Suprapubic skin (tissue), 4 donors: ENCODE measurements at regions not wholly inside any gene's neighbourhood (a gene's known extent, or its start where the extent isn't known, plus 50 kb on each side); places are given as distances from the start of the nearest gene placed in this dataset.

ENCODE experiments used
- DNase-seq, 2 donors: peaks; one replicate each; pipeline ENCODE4 v3.0.0-alpha.2; 2019; ENCODE audit warnings: low spot score in 2 of 2
- H3K27ac ChIP-seq: fragments of 200-600 bp; sonication (generic); one replicate; pipeline ENCODE4 v1.5.1; 2019
- H3K27me3 ChIP-seq: fragments of 200-600 bp; sonication (generic); one replicate; pipeline ENCODE4 v1.5.1; 2019
- H3K36me3 ChIP-seq: fragments of 200-600 bp; sonication (generic); one replicate; pipeline ENCODE4 v1.5.1; 2019
- H3K4me1 ChIP-seq: fragments of 200-600 bp; sonication (generic); one replicate; pipeline ENCODE4 v1.5.1; 2019
- H3K4me3 ChIP-seq: fragments of 200-600 bp; sonication (generic); one replicate; pipeline ENCODE4 v1.5.1; 2019; ENCODE audit warnings: mild to moderate bottlenecking
- H3K9me3 ChIP-seq: fragments of 200-600 bp; sonication (generic); one replicate; pipeline ENCODE4 v1.5.1; 2019
- EP300 ChIP-seq: sonication (generic); formaldehyde crosslinking; IDR thresholded peaks from one replicate; pipeline ENCODE4 v1.6.1; 2017; ENCODE audit warnings: antibody characterized with exemption
- POLR2A ChIP-seq, 2 donors: fragments of 450-650 bp; IDR thresholded peaks; one replicate each; pipeline ENCODE4 v1.6.1; 2017; ENCODE audit warnings: antibody characterized with exemption in 2 of 2, mild to moderate bottlenecking in 2 of 2, moderate library complexity in 2 of 2
- POLR2AphosphoS5 ChIP-seq, 3 donors: sonication (generic); formaldehyde crosslinking; IDR thresholded peaks; one replicate each; pipeline ENCODE4 v1.6.1; 2017; ENCODE audit warnings: antibody characterized with exemption in 3 of 3
- WGBS: methylation state at CpG from one replicate; pipeline ENCODE4 v1.1.5; 2018; 5-methylcytosine and 5-hydroxymethylcytosine counted together
- TF ChIP-seq, protein P1 (sequence below), 2 donors: fragments of 200-600 bp in 1 of 2; fragments of 450-650 bp in 1 of 2; sonication (generic) in 1 of 2; IDR thresholded peaks; one replicate each; pipeline ENCODE4 v1.5.1; 2016 to 2019; ENCODE audit warnings: antibody characterized with exemption in 2 of 2, mild to moderate bottlenecking in 1 of 2, moderate library complexity in 1 of 2

DNA sequence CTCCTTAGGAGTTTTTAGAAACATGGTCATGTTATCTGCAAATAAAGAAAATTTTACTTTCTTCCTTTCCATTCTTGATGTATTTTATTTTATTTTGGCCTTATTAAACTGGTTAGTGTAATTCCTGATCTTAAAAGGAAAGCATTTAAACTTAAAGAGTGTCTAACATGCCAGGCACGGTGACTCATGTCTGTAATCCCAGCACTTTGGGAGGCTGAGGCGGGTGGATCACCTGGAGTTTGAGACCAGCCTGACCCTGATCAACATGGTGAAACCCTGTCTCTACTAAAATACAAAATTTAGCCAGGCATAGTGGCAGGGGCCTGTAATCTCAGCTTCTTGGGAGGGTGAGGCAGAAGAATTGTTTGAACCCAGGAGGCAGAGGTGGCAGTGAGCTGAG is 281.3 kb downstream of the PTTG2 start:
- H3K4me3 ChIP-seq: no peak overlapping the region
- H3K9me3 ChIP-seq: no peaks in the 10 kb centered on the region
- no peaks in the 10 kb centered on the region for H3K36me3 ChIP-seq
- 63% methylated on average over 2 of the region's 2 CpGs for WGBS
- H3K27ac ChIP-seq: no peak overlapping the region
- no peak for DNase-seq
- H3K27me3 ChIP-seq: no peaks in the 10 kb centered on the region
- no peak for TF ChIP-seq POLR2A (IDR thresholded peaks at IDR 0.05)
- no peak for TF ChIP-seq EP300
- TF ChIP-seq, protein P1, sequence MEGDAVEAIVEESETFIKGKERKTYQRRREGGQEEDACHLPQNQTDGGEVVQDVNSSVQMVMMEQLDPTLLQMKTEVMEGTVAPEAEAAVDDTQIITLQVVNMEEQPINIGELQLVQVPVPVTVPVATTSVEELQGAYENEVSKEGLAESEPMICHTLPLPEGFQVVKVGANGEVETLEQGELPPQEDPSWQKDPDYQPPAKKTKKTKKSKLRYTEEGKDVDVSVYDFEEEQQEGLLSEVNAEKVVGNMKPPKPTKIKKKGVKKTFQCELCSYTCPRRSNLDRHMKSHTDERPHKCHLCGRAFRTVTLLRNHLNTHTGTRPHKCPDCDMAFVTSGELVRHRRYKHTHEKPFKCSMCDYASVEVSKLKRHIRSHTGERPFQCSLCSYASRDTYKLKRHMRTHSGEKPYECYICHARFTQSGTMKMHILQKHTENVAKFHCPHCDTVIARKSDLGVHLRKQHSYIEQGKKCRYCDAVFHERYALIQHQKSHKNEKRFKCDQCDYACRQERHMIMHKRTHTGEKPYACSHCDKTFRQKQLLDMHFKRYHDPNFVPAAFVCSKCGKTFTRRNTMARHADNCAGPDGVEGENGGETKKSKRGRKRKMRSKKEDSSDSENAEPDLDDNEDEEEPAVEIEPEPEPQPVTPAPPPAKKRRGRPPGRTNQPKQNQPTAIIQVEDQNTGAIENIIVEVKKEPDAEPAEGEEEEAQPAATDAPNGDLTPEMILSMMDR (IDR thresholded peaks at IDR 0.05): no peak
- TF ChIP-seq POLR2AphosphoS5 (IDR thresholded peaks at IDR 0.05): no peak
- peaks cover 6% of the 10 kb centered on the region for H3K4me1 ChIP-seq

DNA sequence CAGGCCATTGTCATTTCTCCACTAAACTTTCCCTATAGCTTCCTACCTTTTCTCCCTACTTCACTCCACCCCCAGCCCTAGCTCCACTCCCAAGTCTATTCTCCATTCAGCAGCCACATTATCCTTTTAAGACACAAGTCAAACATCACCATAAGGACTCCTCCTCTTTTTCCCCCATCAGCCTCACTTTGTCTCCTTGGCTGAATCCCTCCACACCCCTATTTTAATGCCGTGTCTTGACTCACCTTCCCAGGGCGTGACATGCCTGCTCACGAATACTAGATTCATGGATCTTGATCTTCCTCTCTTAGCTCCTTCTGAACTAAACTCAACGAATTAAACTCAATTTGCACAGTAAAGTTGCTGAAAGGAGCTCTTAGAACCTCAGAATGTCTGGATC is 281.9 kb downstream of the PTTG2 start:
- Histone ChIP-seq H3K27ac (no peak overlapping the region), H3K9me3 (no peaks in the 10 kb centered on the region), H3K4me1 (peaks cover 1% of the 10 kb centered on the region), H3K36me3 (no peaks in the 10 kb centered on the region), H3K27me3 (no peaks in the 10 kb centered on the region), H3K4me3 (no peak overlapping the region)
- TF ChIP-seq POLR2AphosphoS5 (IDR thresholded peaks at IDR 0.05): no peak
- TF ChIP-seq POLR2A (IDR thresholded peaks at IDR 0.05): no peak
- TF ChIP-seq EP300: no peak
- TF ChIP-seq, protein P1 (IDR thresholded peaks at IDR 0.05): no peak
- 89% methylated on average over 4 of the region's 4 CpGs for whole genome bisulfite sequencing
- no peak for DNase-seq

DNA sequence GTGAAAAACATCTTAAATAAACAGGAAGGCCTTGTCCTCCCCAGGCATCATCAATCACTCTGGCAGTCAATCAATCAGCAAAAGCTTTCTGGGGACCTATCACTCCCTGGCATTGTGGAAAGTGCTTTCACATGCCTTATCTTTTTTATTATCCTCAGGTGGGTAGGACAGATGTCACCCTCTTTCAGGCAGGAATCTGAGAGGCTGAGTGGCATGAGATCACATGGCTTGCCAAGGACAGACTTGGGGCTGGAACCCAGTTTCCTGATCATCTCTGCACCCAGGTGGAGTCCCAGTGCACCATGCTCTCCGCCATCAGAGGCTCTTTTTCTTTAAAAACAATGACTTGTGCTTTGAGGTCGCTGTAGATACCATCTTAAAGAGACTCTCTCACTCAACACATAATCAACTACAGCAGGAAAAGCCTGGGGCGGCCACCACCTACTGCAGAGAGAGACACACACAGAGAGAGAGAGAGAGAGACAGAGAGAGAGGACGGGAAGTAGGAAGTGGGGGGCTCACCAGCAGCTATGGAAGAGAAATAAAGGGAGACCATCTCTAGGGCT is 282.7 kb downstream of the PTTG2 start:
- H3K4me1 ChIP-seq: no peaks in the 10 kb centered on the region
- TF ChIP-seq, protein P1 (IDR thresholded peaks at IDR 0.05): no peak
- TF ChIP-seq EP300: no peak
- no peak for TF ChIP-seq POLR2AphosphoS5 (IDR thresholded peaks at IDR 0.05)
- TF ChIP-seq POLR2A (IDR thresholded peaks at IDR 0.05): no peak
- no peaks in the 10 kb centered on the region for H3K27me3 ChIP-seq
- no peaks in the 10 kb centered on the region for H3K9me3 ChIP-seq
- no peak overlapping the region for H3K4me3 ChIP-seq
- H3K36me3 ChIP-seq: no peaks in the 10 kb centered on the region
- no peak overlapping the region for H3K27ac ChIP-seq
- no peak for DNase-seq
- WGBS: 73% methylated on average over 4 of the region's 4 CpGs

DNA sequence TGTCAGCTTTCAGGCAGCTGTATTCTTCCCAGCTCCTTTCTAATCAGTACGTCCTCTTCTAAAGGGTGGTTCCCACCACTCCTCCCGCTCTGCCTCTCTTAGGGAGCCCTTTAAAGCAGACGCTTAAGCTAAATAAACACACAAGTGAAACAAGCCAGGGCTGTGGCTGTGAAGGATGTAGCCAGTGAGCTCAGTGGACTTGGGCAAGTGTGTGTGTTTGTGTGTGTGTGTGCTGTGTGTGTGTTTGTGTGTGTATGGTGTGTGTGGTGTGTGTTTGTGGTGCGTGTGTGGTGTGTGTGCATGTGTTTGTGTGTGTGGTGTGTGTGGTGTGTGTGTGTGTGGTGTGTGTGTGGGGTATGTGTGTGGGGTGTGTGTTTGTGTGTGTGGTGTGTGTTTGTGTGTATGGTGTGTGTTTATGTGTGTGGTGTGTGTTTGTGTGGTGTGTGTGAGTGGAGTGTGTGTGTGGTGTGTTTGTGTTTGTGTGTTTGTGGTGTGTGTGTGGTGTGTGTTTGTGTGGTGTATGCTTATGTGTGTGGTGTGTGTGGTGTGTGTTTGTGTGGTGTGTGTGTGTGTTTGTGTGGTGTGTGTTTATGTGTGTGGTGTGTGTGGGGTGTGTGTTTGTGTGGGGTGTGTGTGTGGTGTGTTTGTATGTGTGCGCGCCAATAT is 283.3 kb downstream of the PTTG2 start:
- TF ChIP-seq POLR2AphosphoS5 (IDR thresholded peaks at IDR 0.05) (no peak), EP300 (no peak), POLR2A (IDR thresholded peaks at IDR 0.05) (no peak)
- TF ChIP-seq, protein P1 (IDR thresholded peaks at IDR 0.05): no peak
- H3K27me3 ChIP-seq: no peaks in the 10 kb centered on the region
- H3K4me1 ChIP-seq: no peaks in the 10 kb centered on the region
- WGBS: 68% methylated on average over 6 of the region's 6 CpGs
- no peaks in the 10 kb centered on the region for H3K9me3 ChIP-seq
- H3K4me3 ChIP-seq: no peak overlapping the region
- DNase-seq: no peak
- H3K27ac ChIP-seq: no peak overlapping the region
- no peaks in the 10 kb centered on the region for H3K36me3 ChIP-seq

DNA sequence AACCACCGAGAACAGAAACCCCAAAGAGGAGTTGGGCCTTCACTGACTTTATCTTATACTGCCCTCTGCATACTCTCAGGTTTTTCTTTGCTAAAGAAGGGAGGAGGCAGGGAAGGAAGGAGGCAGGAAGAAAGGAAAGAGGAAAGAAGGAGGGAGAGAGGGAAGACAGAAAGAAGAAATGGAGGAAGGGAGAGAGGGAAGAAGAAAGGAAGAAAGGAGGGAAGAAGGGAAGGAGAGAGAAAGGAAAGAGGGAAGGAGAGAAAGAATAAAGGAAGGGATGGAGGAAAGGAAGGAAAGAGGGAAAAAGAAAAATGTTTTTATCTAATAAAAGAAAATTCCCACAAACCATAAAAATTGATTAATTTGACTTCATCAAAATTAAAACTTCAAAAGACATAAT is 294.6 kb downstream of the PTTG2 start:
- Histone ChIP-seq H3K4me1 (no peaks in the 10 kb centered on the region), H3K27ac (no peak overlapping the region), H3K36me3 (no peaks in the 10 kb centered on the region), H3K9me3 (no peaks in the 10 kb centered on the region), H3K27me3 (no peaks in the 10 kb centered on the region), H3K4me3 (no peak overlapping the region)
- TF ChIP-seq, protein P1 (IDR thresholded peaks at IDR 0.05): no peak
- TF ChIP-seq POLR2A (IDR thresholded peaks at IDR 0.05) (no peak), POLR2AphosphoS5 (IDR thresholded peaks at IDR 0.05) (no peak), EP300 (no peak)
- WGBS: 97% methylated on average over 1 of the region's 1 CpG
- no peak for DNase-seq
